Stimulated activated naive CD4-positive, alpha-beta T cell (primary cell): ENCODE measurements at regions not wholly inside any gene's neighbourhood (a gene's known extent, or its start where the extent isn't known, plus 50 kb on each side); places are given as distances from the start of the nearest gene placed in this dataset.

Source experiments
- DNase-seq, 6 experiments: peaks; one replicate each; lab custom pipeline; 2025; lab: John Stamatoyannopoulos, UW

DNA sequence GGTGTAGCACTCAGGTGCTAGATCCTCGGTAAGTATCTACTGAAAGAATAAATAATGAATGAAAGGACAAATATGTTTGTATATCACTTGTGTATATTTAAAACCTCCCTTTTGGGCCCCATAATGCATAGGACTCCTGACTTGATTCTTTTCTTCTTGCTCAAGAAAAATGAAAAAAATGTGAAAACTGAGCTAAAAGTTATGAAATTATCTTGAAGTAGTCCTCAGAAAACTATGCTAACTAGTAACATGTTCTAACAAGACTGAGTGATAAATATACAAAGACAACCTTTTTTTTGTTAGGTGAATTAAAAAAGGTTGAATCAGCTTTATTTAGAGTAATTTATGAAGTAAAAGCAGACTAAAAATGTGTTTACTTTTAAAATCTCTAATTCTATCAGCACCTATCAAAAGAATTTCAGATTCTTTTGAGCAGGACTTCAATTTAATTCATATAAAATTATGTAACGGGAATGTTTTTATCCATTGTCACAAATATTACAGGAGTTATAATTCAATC lies 247.8 kb upstream of the JAG1 start:
- DNase-seq, result no peak

DNA sequence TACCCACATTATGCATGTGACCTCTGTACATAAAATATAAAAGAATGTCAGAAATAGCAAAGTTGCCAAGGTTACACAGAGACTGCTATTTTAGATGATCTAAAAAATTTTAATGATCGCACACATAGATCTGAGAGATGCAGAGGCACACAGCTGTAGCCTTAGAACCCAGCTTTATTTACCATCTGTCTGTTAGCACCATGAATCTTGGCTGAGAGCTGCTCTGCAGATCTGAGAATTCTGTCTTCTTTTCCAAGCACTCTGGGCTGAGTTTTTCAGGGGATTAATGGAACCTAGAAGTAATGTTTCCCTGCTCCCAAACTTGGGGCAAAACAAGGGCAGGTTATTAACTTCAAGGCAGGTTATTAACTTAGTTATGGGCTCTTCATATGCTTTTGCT lies 248.7 kb upstream of the JAG1 start:
- DNase-seq, result no peak

DNA sequence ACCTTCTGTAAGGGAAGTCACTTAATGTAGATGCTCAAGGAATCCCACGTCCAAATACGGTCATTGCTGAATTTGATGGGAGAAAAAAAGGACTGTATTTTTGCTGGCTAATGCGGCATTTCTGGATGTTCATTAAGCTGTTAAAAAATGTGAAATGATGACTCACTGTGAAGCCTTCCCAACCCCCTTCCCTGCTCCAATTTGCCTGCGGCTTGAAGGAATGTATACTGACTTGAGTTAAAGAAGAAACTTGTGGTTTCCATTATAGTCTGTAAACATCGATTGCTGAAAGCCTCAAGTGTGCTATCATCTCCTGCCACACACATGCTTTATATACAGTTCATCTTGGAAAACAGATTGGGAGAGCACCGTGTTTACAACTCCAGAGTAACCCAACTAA lies 249.1 kb upstream of the JAG1 start:
- no peak for DNase-seq

DNA sequence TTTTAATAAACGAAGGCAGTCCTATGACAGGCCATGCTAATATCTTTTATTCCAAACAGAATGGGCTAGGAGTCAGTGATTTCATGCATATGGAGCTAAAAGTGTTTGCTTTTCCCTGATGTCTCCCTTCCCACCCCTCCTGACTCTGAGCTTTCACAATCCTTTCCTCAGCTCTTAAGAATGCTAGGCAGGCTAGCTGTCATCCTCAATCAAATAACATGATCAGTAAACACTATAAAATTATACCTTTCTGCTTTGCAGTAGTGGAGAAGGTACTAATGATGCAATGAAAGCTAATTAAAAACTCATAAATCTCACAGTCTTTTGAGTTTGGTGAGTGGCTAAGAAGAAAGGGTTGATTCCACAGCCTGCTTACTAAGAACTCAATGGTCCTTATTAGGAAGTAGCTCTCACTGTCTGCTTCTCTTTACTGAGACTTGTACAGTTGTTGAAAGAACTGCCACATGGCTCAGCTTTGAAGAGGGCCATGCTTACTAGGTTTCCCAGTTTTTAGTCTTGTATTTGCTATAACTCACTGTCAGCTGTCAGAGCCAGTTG lies 250.9 kb upstream of the JAG1 start:
- DNase-seq, result no peak

DNA sequence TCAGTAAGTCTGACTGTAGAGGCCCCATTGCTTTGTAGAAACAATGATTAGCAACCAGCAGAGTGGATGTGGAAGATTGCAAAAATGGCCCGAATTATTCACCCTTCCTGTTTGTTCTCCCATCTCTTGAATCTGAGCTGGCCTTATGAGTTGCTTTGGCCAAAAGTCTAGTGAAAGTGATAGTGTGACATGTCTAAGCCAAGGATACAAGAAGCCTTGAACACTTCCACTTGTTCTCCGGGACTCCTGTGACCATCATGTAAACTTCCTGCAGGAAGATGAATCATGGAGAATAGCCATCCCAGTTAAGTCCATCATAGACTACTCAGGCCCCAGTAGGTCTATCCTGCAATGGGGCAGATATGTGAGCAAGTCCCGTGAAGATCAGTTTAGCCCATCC lies 252.0 kb upstream of the JAG1 start:
- DNase-seq, result no peak

- no peak for DNase-seq
Observed at GRCh38 chr20:10927011-10927583, 253.3 kb upstream of the JAG1 start.

DNA sequence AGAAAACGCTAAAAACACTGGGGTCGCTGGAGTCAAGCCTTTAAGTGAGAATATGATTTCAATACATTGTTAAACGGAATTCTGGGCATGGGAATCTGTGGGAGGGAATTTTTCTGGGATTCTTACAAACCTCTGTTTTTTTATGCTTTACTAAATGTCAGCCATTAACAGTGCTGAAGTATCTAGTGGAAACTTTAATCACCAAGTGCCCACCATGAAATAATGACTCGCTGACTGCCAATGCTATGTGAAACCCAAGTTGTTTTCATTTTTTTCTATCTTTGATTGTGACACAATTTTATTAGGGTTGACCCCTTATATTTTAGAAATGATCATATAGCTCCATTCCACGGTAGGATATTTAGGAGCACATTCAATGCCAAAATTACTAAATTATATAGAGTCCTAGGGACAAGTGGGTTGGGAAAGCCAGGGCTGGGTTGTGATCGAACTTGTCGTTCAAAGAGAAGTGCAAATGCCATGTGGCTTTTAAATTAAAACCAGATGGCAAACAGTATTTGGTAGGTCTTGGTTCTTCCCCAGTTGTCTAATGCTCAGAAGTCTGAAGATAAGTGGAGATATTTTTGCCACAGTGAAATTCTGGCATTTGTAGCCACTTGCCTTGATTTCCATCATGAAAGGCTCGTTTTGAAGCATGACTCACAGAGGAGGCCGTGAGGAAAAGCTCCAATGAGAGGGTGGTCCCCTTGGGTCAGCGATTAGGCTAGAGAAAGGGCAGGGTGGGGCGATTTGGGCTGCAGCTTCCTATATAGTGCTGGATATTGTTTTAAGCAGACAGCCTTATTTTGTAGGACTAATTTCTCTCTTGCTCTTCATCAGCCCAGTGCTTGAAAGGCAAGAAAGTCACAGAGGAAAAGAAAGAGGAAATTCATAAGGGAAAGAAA lies 254.4 kb upstream of the JAG1 start:
- no peak for DNase-seq

DNA sequence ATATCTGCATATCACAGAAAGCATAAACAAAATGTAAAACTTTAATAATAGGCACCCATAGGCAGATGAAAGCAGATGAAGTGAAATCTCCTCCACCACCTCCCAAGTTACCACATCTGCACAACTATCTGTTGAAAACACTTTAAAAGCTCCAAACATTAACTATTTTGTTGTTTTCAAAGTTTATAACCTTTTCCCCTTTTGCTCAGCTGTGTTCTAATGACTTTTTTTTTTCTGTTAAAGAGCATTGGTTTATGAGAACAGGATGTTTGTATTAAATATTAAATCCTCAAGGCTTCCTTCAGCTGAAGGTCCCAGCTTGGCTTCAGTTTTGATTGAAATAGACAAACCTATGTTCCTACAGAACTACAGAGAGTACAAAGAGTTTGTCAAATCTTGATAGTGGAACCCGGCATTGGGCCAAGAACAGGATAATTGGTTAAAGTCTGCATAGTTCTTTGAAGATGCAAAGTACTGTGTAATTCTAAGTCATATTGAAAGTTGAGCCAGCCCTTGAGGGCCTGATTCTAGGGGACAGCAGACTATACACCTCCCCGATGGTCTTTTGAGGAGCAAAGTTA lies 255.1 kb upstream of the JAG1 start:
- DNase-seq, result no peak

DNA sequence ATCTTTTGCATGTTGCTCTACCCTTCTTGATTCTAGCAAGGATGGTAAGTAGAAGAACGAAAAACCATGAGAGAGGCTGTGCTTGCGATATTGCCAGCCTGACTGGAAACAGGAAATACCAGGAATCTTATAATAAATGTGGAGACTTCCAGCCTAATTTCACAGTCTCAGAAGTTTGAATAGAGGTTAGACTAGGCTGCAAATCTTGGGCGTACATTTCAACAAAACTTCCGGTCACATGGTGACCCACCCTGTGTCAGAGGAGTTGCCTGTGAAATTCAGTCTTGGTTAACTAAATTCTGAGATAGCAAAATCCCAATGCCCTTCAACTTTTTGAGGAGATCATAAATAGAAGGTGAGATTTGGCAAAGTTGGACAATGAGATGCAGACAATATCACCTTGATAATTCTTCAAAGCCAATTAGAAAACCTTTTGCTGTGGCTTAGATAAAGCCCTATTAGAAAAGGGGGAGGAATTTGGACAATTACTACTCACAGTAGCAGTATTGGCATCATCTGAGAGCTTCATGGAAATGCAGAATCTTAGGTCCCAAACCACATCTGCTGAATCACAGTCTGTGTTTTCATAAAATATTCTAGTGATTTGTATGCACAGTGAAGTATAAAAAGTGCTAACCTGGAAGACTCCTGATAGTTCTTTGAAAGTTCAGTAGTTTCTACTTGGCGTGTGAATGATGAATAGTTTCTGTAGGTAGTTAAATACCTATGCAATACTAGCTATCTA lies 262.0 kb upstream of the JAG1 start:
- DNase-seq, result no peak

DNA sequence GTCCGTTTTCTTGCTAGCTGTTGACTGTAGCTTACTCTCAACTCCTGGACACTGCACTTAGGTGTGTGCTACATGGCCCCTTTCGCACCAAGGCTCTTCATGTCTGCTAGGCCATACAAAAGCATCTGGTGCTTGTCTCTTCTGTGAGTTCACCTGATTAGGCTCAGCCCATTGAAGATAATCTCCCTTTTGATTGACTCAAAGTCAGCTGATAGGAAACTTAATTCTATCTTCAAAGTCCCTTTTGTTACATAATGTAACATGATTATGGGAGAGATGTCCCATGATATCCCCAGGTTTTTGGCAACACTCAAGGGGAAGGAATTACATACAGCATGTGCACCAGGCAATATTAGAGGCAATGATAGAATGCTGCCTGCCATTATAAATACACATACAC lies 263.0 kb upstream of the JAG1 start:
- no peak for DNase-seq

GRCh38 chr20:10939331-10939941 lies 265.6 kb upstream of the JAG1 start:
- no peak for DNase-seq

GRCh38 chr20:10940941-10941340 lies 267.1 kb upstream of the JAG1 start:
- DNase-seq, result no peak

DNA sequence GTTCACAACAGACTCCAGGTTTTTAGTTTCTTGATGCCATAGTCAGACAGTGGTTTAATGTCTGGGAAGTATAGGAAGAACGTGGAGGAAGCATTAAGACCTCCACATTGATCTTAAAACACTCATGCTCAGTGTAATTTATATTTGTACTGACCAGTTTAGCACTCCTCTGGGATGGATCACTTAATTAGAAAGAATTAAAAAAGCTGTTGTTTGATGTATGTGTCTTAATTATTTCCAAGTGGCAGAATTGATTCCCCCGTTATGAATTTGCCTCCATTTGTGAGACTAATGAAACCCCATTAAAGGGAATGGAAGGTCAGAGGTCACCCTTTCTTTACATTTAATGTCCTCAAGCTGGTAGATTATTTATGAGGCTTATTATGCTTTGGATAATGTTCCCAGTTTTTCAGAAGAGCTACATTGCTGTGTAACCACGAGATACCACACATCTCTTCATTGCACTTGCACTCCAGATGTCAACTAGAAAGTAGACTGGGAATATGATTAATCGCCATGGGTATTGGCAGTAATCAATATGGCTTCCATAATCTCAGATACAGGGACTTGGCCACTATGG lies 270.0 kb upstream of the JAG1 start:
- DNase-seq, result no peak

- DNase-seq, result no peak
Observed at GRCh38 chr20:10946124-10946880, 272.5 kb upstream of the JAG1 start.

DNA sequence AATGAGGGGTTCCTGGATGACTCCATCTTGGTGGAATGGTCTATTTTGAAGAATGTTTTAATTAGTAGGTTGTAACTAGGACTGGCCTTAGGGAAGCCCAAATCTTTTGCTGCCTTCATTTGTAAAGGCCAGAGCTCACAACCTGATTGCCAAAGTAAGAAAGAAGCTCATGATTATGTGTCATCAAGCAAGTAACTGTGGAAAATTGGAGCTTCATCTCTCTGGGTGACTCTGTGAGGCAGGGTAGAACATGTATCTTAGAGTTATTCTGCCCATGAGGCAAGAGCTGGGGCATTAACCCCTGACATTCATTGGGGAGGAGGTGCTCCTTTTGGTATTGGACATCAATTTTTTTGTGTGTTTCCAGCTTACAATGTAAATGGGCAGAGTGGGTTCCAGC lies 273.9 kb upstream of the JAG1 start:
- DNase-seq, result no peak

GRCh38 chr20:10949930-10950783 lies 276.4 kb upstream of the JAG1 start:
- DNase-seq, result no peak

DNA sequence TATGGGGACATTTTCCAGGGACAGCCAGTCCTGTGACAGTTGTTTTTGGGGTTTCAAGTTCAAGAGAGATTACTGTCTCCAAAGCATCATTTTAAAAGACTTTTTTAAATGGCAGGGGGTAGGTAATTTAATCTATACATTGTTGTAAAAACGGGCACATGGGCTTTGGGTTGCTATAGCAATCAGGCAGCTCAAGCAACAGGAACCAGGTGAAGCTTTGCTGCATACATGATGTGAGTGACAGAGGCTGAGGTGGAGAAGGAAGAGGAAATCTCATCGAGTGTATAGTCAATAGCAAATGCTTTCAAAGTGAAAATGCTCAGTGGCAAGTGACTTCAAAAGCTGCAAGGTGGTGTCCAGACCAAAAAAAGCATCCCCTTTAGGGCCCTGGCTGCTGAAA lies 277.4 kb upstream of the JAG1 start:
- DNase-seq, result no peak

- no peak for DNase-seq
Observed at GRCh38 chr20:10951904-10952303, 278.1 kb upstream of the JAG1 start.

- no peak for DNase-seq
Observed at GRCh38 chr20:10953437-10953836, 279.6 kb upstream of the JAG1 start.
